ENCODE measurements at regions not wholly inside any gene's neighbourhood (a gene's known extent, or its start where the extent isn't known, plus 50 kb on each side); places are given as distances from the start of the nearest gene placed in this dataset.

GRCh38 chr4:85154591-85154990 is 188.1 kb upstream of the WDFY3 start:
- no peak for FAIRE-seq
- TF ChIP-seq CTCF (IDR thresholded peaks at IDR 0.05; ENCODE audit: insufficient read depth, missing control alignments) = no peak

GRCh38 chr4:85165808-85166207 is 199.3 kb upstream of the WDFY3 start:
- no peak for TF ChIP-seq CTCF (IDR thresholded peaks at IDR 0.05; ENCODE audit: insufficient read depth, missing control alignments)
- no peak for DNase-seq (ENCODE audit: insufficient read length, low spot score)
- FAIRE-seq = no peak

More at GRCh38 chr4:85154591-85154990, 188.1 kb upstream of the WDFY3 start:
- no peak for DNase-seq (ENCODE audit: insufficient read length, low spot score)

- FAIRE-seq = no peak
- no peak for TF ChIP-seq CTCF (IDR thresholded peaks at IDR 0.05; ENCODE audit: insufficient read depth, missing control alignments)
- DNase-seq (ENCODE audit: insufficient read length, low spot score) = no peak
Measured at GRCh38 chr4:85166318-85166717, 199.8 kb upstream of the WDFY3 start.

- FAIRE-seq (no peak), DNase-seq (ENCODE audit: insufficient read length, low spot score) (no peak)
- TF ChIP-seq CTCF (IDR thresholded peaks at IDR 0.05; ENCODE audit: insufficient read depth, missing control alignments) = no peak
Measured at GRCh38 chr4:85168234-85168834, 201.8 kb upstream of the WDFY3 start.

GRCh38 chr4:85170241-85170640 is 203.8 kb upstream of the WDFY3 start:
- DNase-seq (ENCODE audit: insufficient read length, low spot score) (no peak), FAIRE-seq (peak; percentile 6)
- TF ChIP-seq CTCF (IDR thresholded peaks at IDR 0.05; ENCODE audit: insufficient read depth, missing control alignments) = no peak

GRCh38 chr4:85175190-85175589 is 208.7 kb upstream of the WDFY3 start:
- FAIRE-seq (no peak), DNase-seq (ENCODE audit: insufficient read length, low spot score) (no peak)
- TF ChIP-seq CTCF (IDR thresholded peaks at IDR 0.05; ENCODE audit: insufficient read depth, missing control alignments) = no peak

GRCh38 chr4:85177092-85177491 is 210.6 kb upstream of the WDFY3 start:
- no peak for TF ChIP-seq CTCF (IDR thresholded peaks at IDR 0.05; ENCODE audit: insufficient read depth, missing control alignments)
- DNase-seq (ENCODE audit: insufficient read length, low spot score) (no peak), FAIRE-seq (no peak)
